ENCODE measurements at regions not wholly inside any gene's neighbourhood (a gene's known extent, or its start where the extent isn't known, plus 50 kb on each side); places are given as distances from the start of the nearest gene placed in this dataset.

- no peaks in the 10 kb centered on the region for H3F3A ChIP-seq (ENCODE audit: low read depth)
- peaks cover 7% of the 10 kb centered on the region for H3K9me3 ChIP-seq (ENCODE audit: insufficient read depth, low read depth, low read length)
- no peak overlapping the region for H2AFZ ChIP-seq (ENCODE audit: low read length)
- H3K79me2 ChIP-seq (ENCODE audit: insufficient read depth, low read length): no peaks in the 10 kb centered on the region
- no peak overlapping the region for H3K4me3 ChIP-seq (ENCODE audit: low read length, poor library complexity, severe bottlenecking)
- H3K36me3 ChIP-seq (ENCODE audit: insufficient read depth, low read length): no peaks in the 10 kb centered on the region
- H4K20me1 ChIP-seq (ENCODE audit: insufficient read depth, low read length, poor library complexity, severe bottlenecking): no peaks in the 10 kb centered on the region
- H3K9me2 ChIP-seq (replicated peaks; ENCODE audit: low read depth, low read length): no peaks in the 10 kb centered on the region
- H3K9ac ChIP-seq (ENCODE audit: low read depth, low read length, poor library complexity, severe bottlenecking): no peak overlapping the region
- TF ChIP-seq CTCF (conservative IDR thresholded peaks at IDR 0.05; ENCODE audit: low read length) (no peak), EZH2phosphoT487 (IDR thresholded peaks at IDR 0.05; ENCODE audit: borderline replicate concordance) (no peak)
- no peak overlapping the region for H3K4me2 ChIP-seq (ENCODE audit: low read depth, low read length, poor library complexity, severe bottlenecking)
- no peaks in the 10 kb centered on the region for H3K27me3 ChIP-seq (ENCODE audit: insufficient read depth, low read length, poor library complexity, severe bottlenecking)
- H3K4me1 ChIP-seq (ENCODE audit: insufficient read depth, low read length, poor library complexity, severe bottlenecking): peaks cover 5% of the 10 kb centered on the region
Observed at GRCh38 chr1:58914925-58915324, 131.1 kb upstream of the JUN start.

GRCh38 chr1:58917436-58917835 is 133.6 kb upstream of the JUN start:
- H3K36me3 ChIP-seq (ENCODE audit: insufficient read depth, low read length): no peaks in the 10 kb centered on the region
- H3K4me2 ChIP-seq (ENCODE audit: low read depth, low read length, poor library complexity, severe bottlenecking): no peak overlapping the region
- H3F3A ChIP-seq (ENCODE audit: low read depth): no peaks in the 10 kb centered on the region
- peaks cover 7% of the 10 kb centered on the region for H3K4me1 ChIP-seq (ENCODE audit: insufficient read depth, low read length, poor library complexity, severe bottlenecking)
- no peak overlapping the region for H2AFZ ChIP-seq (ENCODE audit: low read length)
- H3K9ac ChIP-seq (ENCODE audit: low read depth, low read length, poor library complexity, severe bottlenecking): no peak overlapping the region
- H4K20me1 ChIP-seq (ENCODE audit: insufficient read depth, low read length, poor library complexity, severe bottlenecking): no peaks in the 10 kb centered on the region
- no peaks in the 10 kb centered on the region for H3K27me3 ChIP-seq (ENCODE audit: insufficient read depth, low read length, poor library complexity, severe bottlenecking)
- no peaks in the 10 kb centered on the region for H3K79me2 ChIP-seq (ENCODE audit: insufficient read depth, low read length)
- H3K9me3 ChIP-seq (ENCODE audit: insufficient read depth, low read depth, low read length): peaks cover 7% of the 10 kb centered on the region
- TF ChIP-seq CTCF (conservative IDR thresholded peaks at IDR 0.05; ENCODE audit: low read length) (no peak), EZH2phosphoT487 (IDR thresholded peaks at IDR 0.05; ENCODE audit: borderline replicate concordance) (no peak)
- H3K9me2 ChIP-seq (replicated peaks; ENCODE audit: low read depth, low read length): no peaks in the 10 kb centered on the region
- no peak overlapping the region for H3K4me3 ChIP-seq (ENCODE audit: low read length, poor library complexity, severe bottlenecking)

- H3F3A ChIP-seq (ENCODE audit: low read depth): 0 out of 2 replicates have a peak, but pooled peaks cover 3% of the 10 kb centered on the region
- peaks cover 7% of the 10 kb centered on the region for H3K9me3 ChIP-seq (ENCODE audit: insufficient read depth, low read depth, low read length)
- no peak for TF ChIP-seq EZH2phosphoT487 (IDR thresholded peaks at IDR 0.05; ENCODE audit: borderline replicate concordance)
- TF ChIP-seq CTCF (conservative IDR thresholded peaks at IDR 0.05; ENCODE audit: low read length): no peak
- H3K79me2 ChIP-seq (ENCODE audit: insufficient read depth, low read length): no peaks in the 10 kb centered on the region
- no peaks in the 10 kb centered on the region for H3K36me3 ChIP-seq (ENCODE audit: insufficient read depth, low read length)
- no peaks in the 10 kb centered on the region for H4K20me1 ChIP-seq (ENCODE audit: insufficient read depth, low read length, poor library complexity, severe bottlenecking)
- peaks cover 18% of the 10 kb centered on the region for H3K4me1 ChIP-seq (ENCODE audit: insufficient read depth, low read length, poor library complexity, severe bottlenecking)
- H3K4me3 ChIP-seq (ENCODE audit: low read length, poor library complexity, severe bottlenecking): no peak overlapping the region
- H3K4me2 ChIP-seq (ENCODE audit: low read depth, low read length, poor library complexity, severe bottlenecking): no peak overlapping the region
- no peaks in the 10 kb centered on the region for H3K9me2 ChIP-seq (replicated peaks; ENCODE audit: low read depth, low read length)
- H3K9ac ChIP-seq (ENCODE audit: low read depth, low read length, poor library complexity, severe bottlenecking): no peak overlapping the region
- H3K27me3 ChIP-seq (ENCODE audit: insufficient read depth, low read length, poor library complexity, severe bottlenecking): no peaks in the 10 kb centered on the region
- H2AFZ ChIP-seq (ENCODE audit: low read length): no peak overlapping the region
Observed at GRCh38 chr1:58919226-58919958, 135.5 kb upstream of the JUN start.

Data from Loucy (cell line).